GM19238 (cell line): ENCODE measurements at regions not wholly inside any gene's neighbourhood (a gene's known extent, or its start where the extent isn't known, plus 50 kb on each side); places are given as distances from the start of the nearest gene placed in this dataset.
"Not testable (repeated sequence)": the region's sequence is repeated elsewhere in the genome, so short reads cannot be mapped to it uniquely, and the experiment has no call there.

Source experiments
- DNase-seq: peaks from one replicate; pipeline ENCODE4 v3.0.0; 2011; ENCODE audit warnings: low spot score; ENCODE audit not compliant: insufficient read length

GRCh38 chr1:101540161-101540560, 303.3 kb downstream of the S1PR1 start:
- DNase-seq = no peak

- no peak for DNase-seq
Measured at GRCh38 chr1:101546885-101547284, 310.1 kb downstream of the S1PR1 start.

- DNase-seq = no peak
Measured at GRCh38 chr1:101547357-101547756, 310.5 kb downstream of the S1PR1 start.

GRCh38 chr1:101548376-101548775, 311.6 kb downstream of the S1PR1 start:
- no peak for DNase-seq

- no peak for DNase-seq
Measured at GRCh38 chr1:101550581-101550980, 313.8 kb downstream of the S1PR1 start.

- DNase-seq = no peak
Measured at GRCh38 chr1:101566883-101567538, 330.2 kb downstream of the S1PR1 start.

- peak; percentile 12 for DNase-seq
Measured at GRCh38 chr1:101567582-101568189, 330.9 kb downstream of the S1PR1 start.

- DNase-seq = no peak
Measured at GRCh38 chr1:101587741-101588140, 350.9 kb downstream of the S1PR1 start.

- DNase-seq = no peak
Measured at GRCh38 chr1:101588677-101589076, 351.9 kb downstream of the S1PR1 start.

GRCh38 chr1:101592845-101593244, 356.0 kb downstream of the S1PR1 start:
- DNase-seq = no peak

- no peak for DNase-seq
Measured at GRCh38 chr1:101595881-101596374, 359.1 kb downstream of the S1PR1 start.

- DNase-seq = not testable (repeated sequence)
Measured at GRCh38 chr1:101600615-101601014, 363.8 kb downstream of the S1PR1 start.

GRCh38 chr1:101603726-101604125, 366.9 kb downstream of the S1PR1 start:
- DNase-seq = no peak

GRCh38 chr1:101605878-101606277, 369.1 kb downstream of the S1PR1 start:
- DNase-seq = no peak

- DNase-seq = no peak
Measured at GRCh38 chr1:101613546-101613945, 376.7 kb downstream of the S1PR1 start.

- no peak for DNase-seq
Measured at GRCh38 chr1:101618900-101619299, 377.8 kb downstream of the OLFM3 start.

- DNase-seq = no peak
Measured at GRCh38 chr1:101632548-101633272, 364.0 kb downstream of the OLFM3 start.

GRCh38 chr1:101645810-101646209, 350.9 kb downstream of the OLFM3 start:
- no peak for DNase-seq

- DNase-seq = no peak
Measured at GRCh38 chr1:101652484-101652883, 344.2 kb downstream of the OLFM3 start.

- DNase-seq = no peak
Measured at GRCh38 chr1:101653482-101653946, 343.2 kb downstream of the OLFM3 start.

- no peak for DNase-seq
Measured at GRCh38 chr1:101664726-101665125, 332.0 kb downstream of the OLFM3 start.

GRCh38 chr1:101667761-101668160, 329.0 kb downstream of the OLFM3 start:
- no peak for DNase-seq
